ENCODE measurements at regions not wholly inside any gene's neighbourhood (a gene's known extent, or its start where the extent isn't known, plus 50 kb on each side); places are given as distances from the start of the nearest gene placed in this dataset.

- no peak overlapping the region for H3K4me2 ChIP-seq
- no peak overlapping the region for H3K27ac ChIP-seq (ENCODE audit: low read depth)
- no peaks in the 10 kb centered on the region for H3K36me3 ChIP-seq (ENCODE audit: insufficient read depth)
- no peak for TF ChIP-seq EZH2 (IDR thresholded peaks at IDR 0.05; ENCODE audit: low read depth, unreplicated experiment)
- TF ChIP-seq CTCF (conservative IDR thresholded peaks at IDR 0.05; ENCODE audit: low read depth in 2 of 2) = peak; percentile 24 to 59; a peak in 3 of 4 replicates
- H3K4me3 ChIP-seq = no peak overlapping the region
- H3K79me2 ChIP-seq (replicated peaks; ENCODE audit: insufficient read depth) = no peaks in the 10 kb centered on the region
- Mint-ChIP-seq H3K9me3 (peaks cover 8% of the 10 kb centered on the region; the same call in 2 of the 3 replicates), H3K27ac (no peak overlapping the region), H3K4me3 (no peak overlapping the region), H3K27me3 (ENCODE audit: insufficient read depth, low read depth, poor library complexity) (peaks cover 2% of the 10 kb centered on the region), H3K36me3 (ENCODE audit: low read depth) (no peaks in the 10 kb centered on the region; the same call in 2 of the 3 replicates), H3K4me1 (peaks cover 3% of the 10 kb centered on the region; the same call in 1 of the 3 replicates)
- 0 out of 2 replicates have a peak, but pooled peaks cover 7% of the 10 kb centered on the region for H3K9me2 ChIP-seq (ENCODE audit: insufficient read depth)
- DNase-seq (ENCODE audit: low spot score) (peak; percentile 46), ATAC-seq (peak; percentile 88)
- no peaks in the 10 kb centered on the region for H3K27me3 ChIP-seq (ENCODE audit: insufficient read depth)
- no peaks in the 10 kb centered on the region for H3F3A ChIP-seq (replicated peaks; ENCODE audit: low read depth)
- no peak overlapping the region for H2AFZ ChIP-seq
- H4K20me1 ChIP-seq (replicated peaks; ENCODE audit: insufficient read depth) = no peaks in the 10 kb centered on the region
- no peaks in the 10 kb centered on the region for H3K4me1 ChIP-seq (ENCODE audit: insufficient read depth)
Measured at GRCh38 chr5:37900692-37901091, 60.9 kb upstream of the GDNF start.

- H3K9me2 ChIP-seq (ENCODE audit: insufficient read depth) = 0 out of 2 replicates have a peak, but pooled peaks cover under 1% of the 10 kb centered on the region
- no peaks in the 10 kb centered on the region; the same call in 2 of the 3 replicates for H3K36me3 Mint-ChIP-seq (ENCODE audit: low read depth)
- H3K36me3 ChIP-seq (ENCODE audit: insufficient read depth) = no peaks in the 10 kb centered on the region
- H3K27me3 ChIP-seq (ENCODE audit: insufficient read depth) = no peaks in the 10 kb centered on the region
- no peak overlapping the region for H3K27ac ChIP-seq (ENCODE audit: low read depth)
- no peaks in the 10 kb centered on the region for H3K4me1 ChIP-seq (ENCODE audit: insufficient read depth)
- H4K20me1 ChIP-seq (replicated peaks; ENCODE audit: insufficient read depth) = no peaks in the 10 kb centered on the region
- H3K4me3 Mint-ChIP-seq = no peak overlapping the region
- no peak for DNase-seq (ENCODE audit: low spot score)
- H3K27me3 Mint-ChIP-seq (ENCODE audit: insufficient read depth, low read depth, poor library complexity) = peaks cover 4% of the 10 kb centered on the region
- peaks cover 5% of the 10 kb centered on the region; the same call in 2 of the 3 replicates for H3K9me3 Mint-ChIP-seq
- H3K79me2 ChIP-seq (replicated peaks; ENCODE audit: insufficient read depth) = no peaks in the 10 kb centered on the region
- H2AFZ ChIP-seq = no peak overlapping the region
- peaks cover 3% of the 10 kb centered on the region; the same call in 1 of the 3 replicates for H3K4me1 Mint-ChIP-seq
- no peak overlapping the region for H3K4me2 ChIP-seq
- no peak overlapping the region for H3K27ac Mint-ChIP-seq
- H3F3A ChIP-seq (replicated peaks; ENCODE audit: low read depth) = no peaks in the 10 kb centered on the region
- H3K4me3 ChIP-seq = no peak overlapping the region
- no peak for ATAC-seq
- TF ChIP-seq EZH2phosphoT487 (IDR thresholded peaks at IDR 0.05; ENCODE audit: unreplicated experiment) (no peak), ZNF462 (CRISPR knock-in tag; IDR thresholded peaks at IDR 0.05) (no peak), NANOG (IDR thresholded peaks at IDR 0.05; ENCODE audit: borderline replicate concordance) (no peak), REST (IDR thresholded peaks at IDR 0.05; ENCODE audit: unreplicated experiment) (no peak), CTCF (conservative IDR thresholded peaks at IDR 0.05; ENCODE audit: low read depth in 2 of 2) (no peak)
Measured at GRCh38 chr5:37899037-37899436, 59.2 kb upstream of the GDNF start.
